ENCODE measurements at regions not wholly inside any gene's neighbourhood (a gene's known extent, or its start where the extent isn't known, plus 50 kb on each side); places are given as distances from the start of the nearest gene placed in this dataset.

DNA sequence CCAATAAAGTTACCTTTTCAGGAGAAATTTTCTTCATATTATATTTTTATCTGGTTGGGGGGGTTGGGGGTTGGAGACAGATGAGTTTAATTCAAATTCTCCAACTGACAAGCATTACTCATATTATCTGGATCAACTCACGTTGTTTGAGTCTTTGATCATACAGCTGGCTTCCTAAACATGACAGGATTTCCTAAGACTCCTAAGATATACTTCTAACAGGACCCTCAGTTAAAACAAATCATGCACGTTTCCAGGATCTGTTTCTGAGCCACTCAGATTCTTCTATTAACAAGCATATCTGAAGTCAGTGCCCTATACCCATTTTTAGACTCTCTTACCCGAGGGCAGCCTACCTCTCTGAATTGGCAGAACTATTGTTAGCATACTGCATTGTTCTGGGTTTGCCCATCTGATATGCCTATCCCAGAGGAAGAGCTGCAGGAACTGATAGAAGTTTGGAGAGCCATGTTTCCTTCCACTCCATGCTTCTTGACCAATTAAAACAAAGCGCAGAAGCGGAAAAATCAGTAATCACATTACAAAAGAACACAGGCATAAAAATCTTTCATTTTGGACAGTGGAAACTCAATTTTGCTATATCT, 653.9 kb downstream of the LTN1 start:
- Histone ChIP-seq H3K36me3 (no peaks in the 10 kb centered on the region), H3K9me3 (no peaks in the 10 kb centered on the region), H3K4me3 (no peak overlapping the region), H3K4me1 (peaks cover 0 to 4% of the 10 kb centered on the region in 2 donors), H3K27me3 (no peaks in the 10 kb centered on the region), H3K27ac (no peak overlapping the region)
- no peak for TF ChIP-seq CTCF (IDR thresholded peaks at IDR 0.05)
- intact Hi-C loops (cut with DNase I) = loop anchor here (5.0 to 10.0 kb wide), 3 partner anchors 403 to 1492 kb away; partner anchors contain the start of gene ADAMTS1
- no peak for DNase-seq (ENCODE audit: low spot score in 2 of 2)

DNA sequence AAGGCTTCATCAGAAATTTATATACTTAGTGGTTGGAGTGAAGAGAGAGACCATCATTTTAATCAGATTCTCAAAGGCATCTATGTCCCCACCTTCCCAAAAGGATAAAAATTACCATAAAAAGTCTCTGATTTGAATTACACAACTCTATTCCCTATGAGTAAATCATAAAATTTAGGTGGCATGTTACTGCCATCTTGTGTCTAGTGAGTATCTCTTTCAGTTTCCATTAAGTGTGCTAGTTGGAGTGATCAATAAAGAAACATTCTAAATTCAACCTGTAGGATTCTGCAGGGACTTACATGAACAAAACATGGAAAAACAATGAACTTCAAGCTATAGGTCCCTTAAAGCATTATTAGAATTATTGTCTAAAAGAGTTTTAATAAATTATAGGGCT, 655.4 kb downstream of the LTN1 start:
- no peak for DNase-seq (ENCODE audit: low spot score in 2 of 2)
- no peaks in the 10 kb centered on the region for H3K36me3 ChIP-seq
- no peak overlapping the region for H3K4me3 ChIP-seq
- H3K4me1 ChIP-seq = peaks cover 0 to 4% of the 10 kb centered on the region in 2 donors
- peak in 2 of 3 experiments; percentile 20 to 40 for TF ChIP-seq CTCF (IDR thresholded peaks at IDR 0.05)
- no peak overlapping the region for H3K27ac ChIP-seq
- H3K27me3 ChIP-seq = no peaks in the 10 kb centered on the region
- H3K9me3 ChIP-seq = no peaks in the 10 kb centered on the region
- intact Hi-C loops (cut with DNase I) = loop anchor here (2.0 to 10.0 kb wide), 4 partner anchors 405 to 1490 kb away; partner anchors contain the start of gene ADAMTS1

- peak in 2 of 3 experiments; percentile 17 to 53 for TF ChIP-seq CTCF (IDR thresholded peaks at IDR 0.05)
- Histone ChIP-seq H3K4me1 (peaks cover 0 to 4% of the 10 kb centered on the region in 2 donors), H3K27ac (no peak overlapping the region), H3K36me3 (no peaks in the 10 kb centered on the region), H3K9me3 (no peaks in the 10 kb centered on the region), H3K4me3 (no peak overlapping the region), H3K27me3 (no peaks in the 10 kb centered on the region)
- intact Hi-C loops (cut with DNase I) = loop anchor here (2.0 to 10.0 kb wide), 4 partner anchors 406 to 1489 kb away; partner anchors contain the start of gene ADAMTS1
- DNase-seq (ENCODE audit: low spot score in 2 of 2) = peak in 1 of 2 donors; percentile 63
Measured at GRCh38 chr21:28336314-28336713, 656.4 kb downstream of the LTN1 start.

DNA sequence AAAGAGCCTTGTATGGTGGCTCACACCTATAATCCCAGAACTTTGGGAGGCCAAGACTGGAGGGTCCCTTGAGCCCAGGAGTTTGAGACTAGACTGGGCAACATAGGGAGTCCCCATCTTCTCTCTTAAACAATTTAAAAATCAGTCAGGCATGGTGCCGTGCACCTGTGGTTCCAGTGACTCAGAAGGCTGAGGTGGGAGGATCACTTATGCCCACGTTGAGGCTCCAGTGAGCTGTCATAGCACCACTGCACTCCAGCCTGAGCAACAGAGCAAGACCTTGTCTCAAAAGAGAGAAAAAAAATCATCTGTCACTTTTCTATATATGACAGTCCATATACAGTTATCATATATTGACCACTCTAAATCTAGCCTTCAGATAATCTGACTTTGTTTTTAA, 658.3 kb downstream of the LTN1 start:
- no peak for TF ChIP-seq CTCF (IDR thresholded peaks at IDR 0.05)
- no peak overlapping the region for H3K27ac ChIP-seq
- H3K4me1 ChIP-seq = peaks cover 0 to 4% of the 10 kb centered on the region in 2 donors
- no peaks in the 10 kb centered on the region for H3K36me3 ChIP-seq
- intact Hi-C loops (cut with DNase I) = loop anchor here (10.0 kb wide), 1 partner anchor 610 kb away; no protein-coding TSS in a partner anchor
- no peaks in the 10 kb centered on the region for H3K9me3 ChIP-seq
- H3K27me3 ChIP-seq = no peaks in the 10 kb centered on the region
- no peak overlapping the region for H3K4me3 ChIP-seq
- DNase-seq (ENCODE audit: low spot score in 2 of 2) = no peak

DNA sequence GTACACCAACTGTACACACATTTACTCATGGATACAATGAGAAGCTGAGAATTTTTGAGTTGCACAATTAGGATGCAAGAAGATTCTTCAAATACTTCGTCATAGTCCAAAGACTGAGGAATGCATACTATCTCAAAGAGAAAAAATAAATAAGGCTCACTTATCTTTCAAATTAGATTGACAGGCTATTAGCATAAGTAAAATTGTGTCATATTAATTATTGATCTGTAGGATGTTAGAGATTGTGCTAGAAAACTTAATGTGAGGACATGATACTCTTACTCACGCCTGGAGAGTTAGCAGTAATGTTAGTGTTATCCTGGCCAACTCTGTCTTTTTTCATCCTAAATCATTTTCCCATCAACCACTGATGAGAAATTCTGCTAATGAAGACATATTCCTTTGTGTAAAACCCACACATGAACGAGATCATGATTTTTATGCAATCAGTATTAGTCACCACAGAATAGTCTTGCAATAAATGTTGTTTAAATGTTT, 659.0 kb downstream of the LTN1 start:
- no peak for TF ChIP-seq CTCF (IDR thresholded peaks at IDR 0.05)
- no peaks in the 10 kb centered on the region for H3K36me3 ChIP-seq
- H3K4me3 ChIP-seq = no peak overlapping the region
- intact Hi-C loops (cut with DNase I) = loop anchor here (10.0 kb wide), 1 partner anchor 611 kb away; no protein-coding TSS in a partner anchor
- DNase-seq (ENCODE audit: low spot score in 2 of 2) = no peak
- no peak overlapping the region for H3K27ac ChIP-seq
- H3K4me1 ChIP-seq = peaks cover 0 to 4% of the 10 kb centered on the region in 2 donors
- H3K9me3 ChIP-seq = no peaks in the 10 kb centered on the region
- H3K27me3 ChIP-seq = no peaks in the 10 kb centered on the region
